Neural cell (in vitro differentiated cells): ENCODE measurements at regions not wholly inside any gene's neighbourhood (a gene's known extent, or its start where the extent isn't known, plus 50 kb on each side); places are given as distances from the start of the nearest gene placed in this dataset.

Experiments used
- H2AFZ ChIP-seq: fragments of 200-600, 300-800 bp; sonication (generic), shearing (Covaris generic); 2 replicates; pipeline ENCODE4 v1.6.0; 2014; ENCODE audit warnings: low read depth, mild to moderate bottlenecking, antibody characterized with exemption, low read length, moderate library complexity
- H3F3A ChIP-seq: fragments of 200-600 bp; shearing (Covaris generic); 2 replicates; pipeline ENCODE4 v1.6.1; 2016; ENCODE audit warnings: mild to moderate bottlenecking, moderate library complexity, mixed read lengths, antibody characterized with exemption, low read length; ENCODE audit not compliant: insufficient read depth, poor library complexity, severe bottlenecking
- H3K27ac ChIP-seq: fragments of 200-600, 300-800 bp; sonication (generic), shearing (Covaris generic); 2 replicates; pipeline ENCODE4 v1.5.1; 2014; ENCODE audit warnings: mild to moderate bottlenecking, low read length, moderate library complexity
- H3K27me3 ChIP-seq: fragments of 300-800, 200-600 bp; sonication (generic), shearing (Covaris generic); 2 replicates; pipeline ENCODE4 v1.6.0; 2014; ENCODE audit warnings: mild to moderate bottlenecking, low read depth, low read length, moderate library complexity; ENCODE audit not compliant: insufficient read depth
- H3K36me3 ChIP-seq: fragments of 300-800, 200-600 bp; sonication (generic), shearing (Covaris generic); 2 replicates; pipeline ENCODE4 v1.5.1; 2014; ENCODE audit warnings: mild to moderate bottlenecking, antibody characterized with exemption, low read length, moderate library complexity; ENCODE audit not compliant: insufficient read depth
- H3K4me2 ChIP-seq: fragments of 300-800, 200-600 bp; sonication (generic), shearing (Covaris generic); 2 replicates; pipeline ENCODE4 v1.6.0; 2014; ENCODE audit warnings: mild to moderate bottlenecking, low read length
- H3K4me3 ChIP-seq: fragments of 300-800, 200-600 bp; sonication (generic), shearing (Covaris generic); 2 replicates; pipeline ENCODE4 v1.5.1; 2014; ENCODE audit warnings: mild to moderate bottlenecking, low read length, moderate library complexity
- H3K79me2 ChIP-seq: fragments of 200-600 bp; shearing (Covaris generic); replicated peaks from 2 replicates; pipeline ENCODE4 v1.6.0; 2014; ENCODE audit warnings: mild to moderate bottlenecking, low read length, moderate library complexity; ENCODE audit not compliant: insufficient read depth
- H3K9ac ChIP-seq: fragments of 300-800, 200-600 bp; sonication (generic), shearing (Covaris generic); 2 replicates; pipeline ENCODE4 v1.6.1; 2016; ENCODE audit warnings: mild to moderate bottlenecking, low read length, mixed read lengths
- H3K9me2 ChIP-seq: fragments of 200-600 bp; shearing (Covaris generic); 2 replicates; pipeline ENCODE4 v1.6.1; 2016; ENCODE audit warnings: mild to moderate bottlenecking, low read length, mixed read lengths; ENCODE audit not compliant: insufficient read depth
- H3K9me3 ChIP-seq: fragments of 200-600, 300-800 bp; sonication (generic), shearing (Covaris generic); 2 replicates; pipeline ENCODE4 v1.6.1; 2016; ENCODE audit warnings: mild to moderate bottlenecking, mixed run types, low read length, moderate library complexity, mixed read lengths
- H4K20me1 ChIP-seq: fragments of 200-600 bp; shearing (Covaris generic); 2 replicates; pipeline ENCODE4 v1.6.1; 2016; ENCODE audit warnings: mild to moderate bottlenecking, mixed run types; ENCODE audit not compliant: insufficient read depth
- EP300 ChIP-seq: fragments of 450-650 bp; conservative IDR thresholded peaks from 2 replicates; pipeline ENCODE4 v1.6.1; 2014; ENCODE audit warnings: antibody characterized with exemption, mild to moderate bottlenecking, moderate library complexity; ENCODE audit not compliant: poor library complexity, severe bottlenecking
- EZH2 ChIP-seq: fragments of 200-600, 300-800 bp; shearing (Covaris generic), sonication (generic); IDR thresholded peaks from 2 replicates; pipeline ENCODE4 v1.6.1; 2014; ENCODE audit warnings: antibody characterized with exemption, low read length, borderline replicate concordance, mild to moderate bottlenecking; ENCODE audit not compliant: insufficient read depth, poor library complexity, severe bottlenecking
- MXI1 ChIP-seq: fragments of 450-650 bp; conservative IDR thresholded peaks from 2 replicates; pipeline ENCODE4 v1.6.1; 2014; ENCODE audit warnings: antibody characterized with exemption, mild to moderate bottlenecking; ENCODE audit not compliant: poor library complexity, severe bottlenecking
- POLR2AphosphoS5 ChIP-seq: IDR thresholded peaks from 2 replicates; pipeline ENCODE4 v1.6.1; 2012
- RAD21 ChIP-seq: fragments of 450-650 bp; conservative IDR thresholded peaks from 2 replicates; pipeline ENCODE4 v1.6.1; 2014; ENCODE audit warnings: antibody characterized with exemption, mild to moderate bottlenecking, moderate library complexity
- SMC3 ChIP-seq: fragments of 450-650 bp; conservative IDR thresholded peaks from 2 replicates; pipeline ENCODE4 v1.6.1; 2014; ENCODE audit warnings: antibody characterized with exemption, mild to moderate bottlenecking, moderate library complexity; ENCODE audit not compliant: poor library complexity
- TAF1 ChIP-seq: IDR thresholded peaks from 2 replicates; pipeline ENCODE4 v1.6.1; 2012; ENCODE audit warnings: low read depth
- TF ChIP-seq, protein P1 (sequence below): fragments of 450-650 bp; IDR thresholded peaks from 2 replicates; pipeline ENCODE4 v1.5.1; 2014; ENCODE audit warnings: antibody characterized with exemption, mild to moderate bottlenecking, moderate library complexity; ENCODE audit not compliant: poor library complexity, severe bottlenecking
- TF ChIP-seq, protein P2 (sequence below): IDR thresholded peaks from 2 replicates; pipeline ENCODE4 v1.6.1; 2012; ENCODE audit warnings: borderline replicate concordance

DNA sequence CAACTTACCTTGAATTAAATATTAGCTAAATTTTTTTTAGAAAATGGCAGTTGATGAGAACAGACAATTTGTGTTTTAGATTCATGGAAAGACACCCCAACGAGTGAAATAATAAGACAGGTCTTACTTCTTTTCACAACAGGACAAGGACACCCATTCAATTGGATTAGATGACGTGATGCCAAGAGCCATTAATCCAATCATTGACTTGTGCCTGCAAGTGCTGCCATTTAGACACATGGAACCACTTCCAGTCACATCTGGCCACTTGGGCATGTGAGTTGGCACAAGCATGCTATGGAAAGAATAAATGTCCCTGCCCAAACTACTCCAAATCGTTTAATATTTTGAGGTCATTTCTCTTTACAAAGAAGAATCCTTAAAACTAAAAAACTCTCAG lies 1308.8 kb downstream of the ROBO2 start:
- no peak overlapping the region for H2AFZ ChIP-seq
- H3K9me3 ChIP-seq, result no peaks in the 10 kb centered on the region
- no peak overlapping the region for H3K9ac ChIP-seq
- H3K4me2 ChIP-seq, result no peak overlapping the region
- H3K4me3 ChIP-seq, result no peak overlapping the region
- TF ChIP-seq EP300 (no peak), TAF1 (no peak), SMC3 (no peak)
- TF ChIP-seq, protein P1, sequence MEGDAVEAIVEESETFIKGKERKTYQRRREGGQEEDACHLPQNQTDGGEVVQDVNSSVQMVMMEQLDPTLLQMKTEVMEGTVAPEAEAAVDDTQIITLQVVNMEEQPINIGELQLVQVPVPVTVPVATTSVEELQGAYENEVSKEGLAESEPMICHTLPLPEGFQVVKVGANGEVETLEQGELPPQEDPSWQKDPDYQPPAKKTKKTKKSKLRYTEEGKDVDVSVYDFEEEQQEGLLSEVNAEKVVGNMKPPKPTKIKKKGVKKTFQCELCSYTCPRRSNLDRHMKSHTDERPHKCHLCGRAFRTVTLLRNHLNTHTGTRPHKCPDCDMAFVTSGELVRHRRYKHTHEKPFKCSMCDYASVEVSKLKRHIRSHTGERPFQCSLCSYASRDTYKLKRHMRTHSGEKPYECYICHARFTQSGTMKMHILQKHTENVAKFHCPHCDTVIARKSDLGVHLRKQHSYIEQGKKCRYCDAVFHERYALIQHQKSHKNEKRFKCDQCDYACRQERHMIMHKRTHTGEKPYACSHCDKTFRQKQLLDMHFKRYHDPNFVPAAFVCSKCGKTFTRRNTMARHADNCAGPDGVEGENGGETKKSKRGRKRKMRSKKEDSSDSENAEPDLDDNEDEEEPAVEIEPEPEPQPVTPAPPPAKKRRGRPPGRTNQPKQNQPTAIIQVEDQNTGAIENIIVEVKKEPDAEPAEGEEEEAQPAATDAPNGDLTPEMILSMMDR, result no peak
- H3K79me2 ChIP-seq, result no peaks in the 10 kb centered on the region
- H4K20me1 ChIP-seq, result no peaks in the 10 kb centered on the region
- H3K36me3 ChIP-seq, result no peaks in the 10 kb centered on the region
- no peaks in the 10 kb centered on the region for H3F3A ChIP-seq
- no peak overlapping the region for H3K27ac ChIP-seq
- H3K27me3 ChIP-seq, result no peaks in the 10 kb centered on the region
- no peaks in the 10 kb centered on the region for H3K9me2 ChIP-seq

DNA sequence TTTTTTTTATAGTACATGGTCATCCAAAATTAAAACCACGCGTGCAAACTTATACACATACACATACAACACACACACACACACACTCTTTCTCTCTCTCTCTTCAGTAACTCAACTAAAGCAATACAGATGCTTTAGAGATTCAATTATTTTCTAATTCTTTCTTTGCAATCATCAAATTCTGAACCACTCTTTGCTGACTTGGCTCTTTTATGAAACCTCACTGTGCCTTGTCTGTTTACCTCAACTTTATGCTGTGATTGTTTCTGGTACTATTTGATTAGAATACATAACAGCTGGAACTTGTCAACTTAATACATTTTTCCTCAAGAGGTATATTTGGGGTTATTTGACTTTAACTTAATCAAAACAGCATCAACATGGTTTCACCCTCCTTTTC lies 1309.7 kb downstream of the ROBO2 start:
- Histone ChIP-seq H3K36me3 (no peaks in the 10 kb centered on the region), H3K79me2 (no peaks in the 10 kb centered on the region), H3F3A (no peaks in the 10 kb centered on the region), H3K9me2 (no peaks in the 10 kb centered on the region), H3K27ac (no peak overlapping the region), H2AFZ (no peak overlapping the region), H3K9ac (no peak overlapping the region), H3K4me3 (no peak overlapping the region), H4K20me1 (no peaks in the 10 kb centered on the region), H3K4me2 (no peak overlapping the region), H3K27me3 (no peaks in the 10 kb centered on the region), H3K9me3 (no peaks in the 10 kb centered on the region)
- TF ChIP-seq, protein P2, sequence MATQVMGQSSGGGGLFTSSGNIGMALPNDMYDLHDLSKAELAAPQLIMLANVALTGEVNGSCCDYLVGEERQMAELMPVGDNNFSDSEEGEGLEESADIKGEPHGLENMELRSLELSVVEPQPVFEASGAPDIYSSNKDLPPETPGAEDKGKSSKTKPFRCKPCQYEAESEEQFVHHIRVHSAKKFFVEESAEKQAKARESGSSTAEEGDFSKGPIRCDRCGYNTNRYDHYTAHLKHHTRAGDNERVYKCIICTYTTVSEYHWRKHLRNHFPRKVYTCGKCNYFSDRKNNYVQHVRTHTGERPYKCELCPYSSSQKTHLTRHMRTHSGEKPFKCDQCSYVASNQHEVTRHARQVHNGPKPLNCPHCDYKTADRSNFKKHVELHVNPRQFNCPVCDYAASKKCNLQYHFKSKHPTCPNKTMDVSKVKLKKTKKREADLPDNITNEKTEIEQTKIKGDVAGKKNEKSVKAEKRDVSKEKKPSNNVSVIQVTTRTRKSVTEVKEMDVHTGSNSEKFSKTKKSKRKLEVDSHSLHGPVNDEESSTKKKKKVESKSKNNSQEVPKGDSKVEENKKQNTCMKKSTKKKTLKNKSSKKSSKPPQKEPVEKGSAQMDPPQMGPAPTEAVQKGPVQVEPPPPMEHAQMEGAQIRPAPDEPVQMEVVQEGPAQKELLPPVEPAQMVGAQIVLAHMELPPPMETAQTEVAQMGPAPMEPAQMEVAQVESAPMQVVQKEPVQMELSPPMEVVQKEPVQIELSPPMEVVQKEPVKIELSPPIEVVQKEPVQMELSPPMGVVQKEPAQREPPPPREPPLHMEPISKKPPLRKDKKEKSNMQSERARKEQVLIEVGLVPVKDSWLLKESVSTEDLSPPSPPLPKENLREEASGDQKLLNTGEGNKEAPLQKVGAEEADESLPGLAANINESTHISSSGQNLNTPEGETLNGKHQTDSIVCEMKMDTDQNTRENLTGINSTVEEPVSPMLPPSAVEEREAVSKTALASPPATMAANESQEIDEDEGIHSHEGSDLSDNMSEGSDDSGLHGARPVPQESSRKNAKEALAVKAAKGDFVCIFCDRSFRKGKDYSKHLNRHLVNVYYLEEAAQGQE, result no peak
- TF ChIP-seq TAF1 (no peak), EP300 (no peak), EZH2 (no peak), RAD21 (no peak), MXI1 (no peak), POLR2AphosphoS5 (no peak), SMC3 (no peak)
- TF ChIP-seq, protein P1, result no peak
